H1 (cell line): ENCODE measurements at regions not wholly inside any gene's neighbourhood (a gene's known extent, or its start where the extent isn't known, plus 50 kb on each side); places are given as distances from the start of the nearest gene placed in this dataset.

Experiments used
- SIN3A ChIP-seq, 2 experiments: IDR thresholded peaks in 1 of 2; conservative IDR thresholded peaks in 1 of 2; 2 replicates each; pipeline ENCODE4 v1.6.1; 2011 to 2012; ENCODE audit warnings: low read length in 2 of 2, improper control_type of control experiment in 1 of 2, low read depth in 1 of 2, mild to moderate bottlenecking in 1 of 2
- TAF7 ChIP-seq: optimal IDR thresholded peaks from 2 replicates; pipeline ENCODE3; 2011; ENCODE audit warnings: low read depth, mild to moderate bottlenecking, inconsistent platforms, low read length, moderate library complexity, borderline replicate concordance

DNA sequence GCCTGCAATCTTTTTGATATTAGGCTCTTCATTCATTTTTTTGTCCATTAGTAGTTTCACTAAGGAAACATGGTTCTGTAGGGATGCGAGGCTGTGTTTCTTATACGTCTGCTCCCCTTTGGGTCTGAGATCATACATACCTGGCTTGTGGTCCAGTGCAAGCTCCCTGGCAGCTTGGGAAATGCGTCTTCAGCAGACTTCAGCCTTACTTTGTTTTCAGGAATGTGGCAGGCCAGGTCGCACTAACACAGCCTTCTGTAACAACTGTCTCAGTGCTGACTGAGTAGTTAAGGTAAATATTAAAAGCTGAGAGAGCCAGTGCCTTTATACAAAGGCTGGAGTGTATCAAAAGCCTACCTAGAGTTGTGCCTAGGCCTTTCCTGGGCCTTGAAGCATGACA, 970.5 kb upstream of the EEF2KMT start (continued):
- no peak for TF ChIP-seq SIN3A (conservative IDR thresholded peaks at IDR 0.05 in 1 of 2, IDR thresholded peaks at IDR 0.05 in 1 of 2; ENCODE audit: low read depth in 1 of 2, low read length in 2 of 2)
- no peak for TF ChIP-seq TAF7
